ENCODE measurements at regions not wholly inside any gene's neighbourhood (a gene's known extent, or its start where the extent isn't known, plus 50 kb on each side); places are given as distances from the start of the nearest gene placed in this dataset.

DNA sequence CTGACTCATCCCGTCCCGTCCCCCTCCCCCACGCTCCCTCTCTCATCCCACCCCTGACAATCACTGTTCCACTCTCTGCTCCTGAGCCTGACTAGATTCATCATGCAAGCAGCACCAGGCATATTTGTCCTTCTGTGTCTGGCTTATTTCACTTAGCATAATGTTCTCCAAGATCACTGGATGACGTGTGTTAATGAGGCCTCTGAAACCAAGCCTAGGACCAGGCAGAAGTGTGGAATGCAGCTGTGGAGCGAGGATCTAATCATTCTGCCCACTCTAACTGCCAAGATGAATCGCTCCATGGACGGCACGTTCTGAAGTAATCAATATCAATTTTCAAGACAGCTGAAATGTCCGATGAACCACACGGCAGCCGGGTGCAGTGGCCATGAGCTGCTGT, 122.4 kb upstream of the ZNF236 start:
- no peak for TF ChIP-seq POLR2A (IDR thresholded peaks at IDR 0.05; ENCODE audit: low read depth, low read length)
- no peak for TF ChIP-seq EZH2 (IDR thresholded peaks at IDR 0.05; ENCODE audit: borderline replicate concordance, low read depth, low read length, severe bottlenecking)
- no peak for TF ChIP-seq POLR2AphosphoS5 (IDR thresholded peaks at IDR 0.05; ENCODE audit: insufficient read depth, low read depth, low read length)
- no peak for TF ChIP-seq MYC (IDR thresholded peaks at IDR 0.05; ENCODE audit: low read depth, low read length)
- TF ChIP-seq, protein P1, sequence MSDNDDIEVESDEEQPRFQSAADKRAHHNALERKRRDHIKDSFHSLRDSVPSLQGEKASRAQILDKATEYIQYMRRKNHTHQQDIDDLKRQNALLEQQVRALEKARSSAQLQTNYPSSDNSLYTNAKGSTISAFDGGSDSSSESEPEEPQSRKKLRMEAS (IDR thresholded peaks at IDR 0.05; ENCODE audit: insufficient read depth, insufficient read length), result no peak
- TF ChIP-seq JUN (IDR thresholded peaks at IDR 0.05; ENCODE audit: borderline replicate concordance, insufficient read depth, insufficient read length, low read depth), result no peak
- TF ChIP-seq, protein P2, sequence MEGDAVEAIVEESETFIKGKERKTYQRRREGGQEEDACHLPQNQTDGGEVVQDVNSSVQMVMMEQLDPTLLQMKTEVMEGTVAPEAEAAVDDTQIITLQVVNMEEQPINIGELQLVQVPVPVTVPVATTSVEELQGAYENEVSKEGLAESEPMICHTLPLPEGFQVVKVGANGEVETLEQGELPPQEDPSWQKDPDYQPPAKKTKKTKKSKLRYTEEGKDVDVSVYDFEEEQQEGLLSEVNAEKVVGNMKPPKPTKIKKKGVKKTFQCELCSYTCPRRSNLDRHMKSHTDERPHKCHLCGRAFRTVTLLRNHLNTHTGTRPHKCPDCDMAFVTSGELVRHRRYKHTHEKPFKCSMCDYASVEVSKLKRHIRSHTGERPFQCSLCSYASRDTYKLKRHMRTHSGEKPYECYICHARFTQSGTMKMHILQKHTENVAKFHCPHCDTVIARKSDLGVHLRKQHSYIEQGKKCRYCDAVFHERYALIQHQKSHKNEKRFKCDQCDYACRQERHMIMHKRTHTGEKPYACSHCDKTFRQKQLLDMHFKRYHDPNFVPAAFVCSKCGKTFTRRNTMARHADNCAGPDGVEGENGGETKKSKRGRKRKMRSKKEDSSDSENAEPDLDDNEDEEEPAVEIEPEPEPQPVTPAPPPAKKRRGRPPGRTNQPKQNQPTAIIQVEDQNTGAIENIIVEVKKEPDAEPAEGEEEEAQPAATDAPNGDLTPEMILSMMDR (IDR thresholded peaks at IDR 0.05; ENCODE audit: extremely low read depth in 1 of 2, insufficient read depth in 1 of 2, low read depth in 1 of 2, low read length in 2 of 2), result no peak
- TF ChIP-seq FOS (IDR thresholded peaks at IDR 0.05; ENCODE audit: borderline replicate concordance, insufficient read depth, low read length), result no peak
- no peak for TF ChIP-seq GATA2 (IDR thresholded peaks at IDR 0.05; ENCODE audit: insufficient read depth, insufficient read length, low read depth, low read length)
- ChIA-PET CTCF (interaction anchor here (2.1 kb wide), 1 partner anchor 10 kb away, joined by 11 read pairs; no protein-coding TSS in a partner anchor), POLR2A (no interaction called here)
- Histone ChIP-seq H3K36me3 (ENCODE audit: control insufficient read depth in 2 of 2, extremely low read depth in 1 of 2, insufficient read depth in 2 of 2, low read length in 2 of 2) (no peaks in the 10 kb centered on the region), H3K27ac (ENCODE audit: insufficient read depth, low read depth, low read length) (no peak overlapping the region), H3K9me3 (replicated peaks; ENCODE audit: control insufficient read depth, insufficient read depth, low read length) (no peaks in the 10 kb centered on the region), H2AFZ (ENCODE audit: low read depth, low read length) (no peak overlapping the region), H3K79me2 (ENCODE audit: control insufficient read depth, insufficient read depth, low read length) (no peaks in the 10 kb centered on the region), H3K27me3 (ENCODE audit: control insufficient read depth in 2 of 2, insufficient read depth in 2 of 2, low read length in 2 of 2) (no peaks in the 10 kb centered on the region), H3K9ac (replicated peaks; ENCODE audit: extremely low read depth, insufficient read depth, low read length) (no peak overlapping the region), H3K9me1 (replicated peaks; ENCODE audit: control insufficient read depth, extremely low read depth, insufficient read depth, low read length) (no peaks in the 10 kb centered on the region), H3K4me3 (replicated peaks in 1 of 3; ENCODE audit: insufficient read depth in 1 of 3, low read depth in 1 of 3, low read length in 3 of 3) (no peak overlapping the region), H3K4me2 (ENCODE audit: insufficient read depth, low read length) (no peak overlapping the region), H4K20me1 (replicated peaks; ENCODE audit: control insufficient read depth, extremely low read depth, insufficient read depth, low read length) (no peaks in the 10 kb centered on the region), H3K4me1 (ENCODE audit: control insufficient read depth, extremely low read depth, insufficient read depth, low read length) (peaks cover 12% of the 10 kb centered on the region)
- intact Hi-C loops (cut with micrococcal nuclease) (loop anchor here (5.0 kb wide), 1 partner anchor 208 kb away; no protein-coding TSS in a partner anchor), dilution Hi-C loops (cut with MboI; ENCODE audit: extremely low pct_ligation_motif_present, low sequenced_read_pairs) (no loop called here)
- DNase-seq (ENCODE audit: low read depth, low spot score) (no peak), FAIRE-seq (no peak)
- no TSS peak for BruUV-seq (replicated peaks)
